H1 (cell line): ENCODE measurements at regions not wholly inside any gene's neighbourhood (a gene's known extent, or its start where the extent isn't known, plus 50 kb on each side); places are given as distances from the start of the nearest gene placed in this dataset.

ENCODE experiments used
- CBX8 ChIP-seq: fragments of 300-800, 300-1000 bp; sonication (generic); IDR thresholded peaks from 2 replicates; pipeline ENCODE4 v1.7.1; 2016; ENCODE audit warnings: low read depth, low read length, borderline replicate concordance
- CEBPB ChIP-seq: IDR thresholded peaks from 2 replicates; pipeline ENCODE4 v1.6.1; 2012; ENCODE audit warnings: low read depth, low read length
- CHD7 ChIP-seq: fragments of 300-600 bp; sonication (generic); IDR thresholded peaks from 2 replicates; pipeline ENCODE4 v1.7.1; 2012; ENCODE audit warnings: low read length, moderate library complexity, mild to moderate bottlenecking, inconsistent platforms; ENCODE audit not compliant: insufficient replicate concordance
- JUN ChIP-seq: IDR thresholded peaks from 2 replicates; pipeline ENCODE4 v1.6.1; 2011; ENCODE audit warnings: low read depth, mild to moderate bottlenecking, improper control_type of control experiment, low read length
- MAFK ChIP-seq: IDR thresholded peaks from 2 replicates; pipeline ENCODE4 v1.6.1; 2012; ENCODE audit warnings: low read depth, mild to moderate bottlenecking, improper control_type of control experiment, low read length
- NRF1 ChIP-seq: IDR thresholded peaks from 2 replicates; pipeline ENCODE4 v1.6.1; 2011; ENCODE audit warnings: mild to moderate bottlenecking, low read depth, low read length, improper control_type of control experiment
- PHF8 ChIP-seq: fragments of 200-600 bp; sonication (generic); conservative IDR thresholded peaks from 2 replicates; pipeline ENCODE4 v1.7.1; 2012; ENCODE audit warnings: low read depth, mild to moderate bottlenecking, inconsistent platforms, low read length, moderate library complexity
- SIX5 ChIP-seq: IDR thresholded peaks from 2 replicates; pipeline ENCODE4 v1.6.1; 2011; ENCODE audit warnings: mild to moderate bottlenecking, low read depth, low read length
- TAF1 ChIP-seq: IDR thresholded peaks from 2 replicates; pipeline ENCODE4 v1.6.1; 2011; ENCODE audit warnings: mild to moderate bottlenecking, low read depth, low read length
- TBP ChIP-seq: IDR thresholded peaks from 2 replicates; pipeline ENCODE4 v1.6.1; 2011; ENCODE audit warnings: low read depth, low read length, improper control_type of control experiment

DNA sequence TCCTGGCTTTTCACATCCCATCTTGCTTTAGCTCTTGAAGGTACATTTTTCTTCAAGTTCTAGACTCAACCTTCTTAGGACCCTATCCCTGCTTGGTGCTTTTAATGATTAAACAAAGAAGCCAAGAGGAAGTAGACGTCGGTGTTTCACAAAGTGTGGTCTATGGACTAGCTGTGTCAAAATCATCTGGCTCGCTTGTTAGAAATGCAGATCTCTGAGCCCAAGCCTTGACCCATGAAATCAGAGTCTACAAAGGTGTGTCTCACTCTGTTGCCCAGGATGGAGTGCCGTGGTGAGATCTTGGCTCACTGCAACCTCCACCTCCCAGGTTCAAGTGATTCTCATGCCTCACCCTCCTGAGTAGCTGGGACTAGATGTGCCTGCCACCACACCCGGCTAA is 295.5 kb upstream of the KAZN start (continued):
- no peak for TF ChIP-seq CHD7
- TF ChIP-seq CEBPB, result no peak
- TF ChIP-seq SIX5, result no peak
- TF ChIP-seq JUN, result no peak
- no peak for TF ChIP-seq MAFK
- no peak for TF ChIP-seq TBP
- no peak for TF ChIP-seq TAF1
- TF ChIP-seq CBX8, result no peak
- TF ChIP-seq PHF8, result no peak
- TF ChIP-seq NRF1, result no peak
